NCI-H69 (cell line): ENCODE measurements at regions not wholly inside any gene's neighbourhood (a gene's known extent, or its start where the extent isn't known, plus 50 kb on each side); places are given as distances from the start of the nearest gene placed in this dataset.
"Not testable (repeated sequence)": the region's sequence is repeated elsewhere in the genome, so short reads cannot be mapped to it uniquely, and the experiment has no call there.

ENCODE experiments used
- DNase-seq: peaks from one replicate; lab custom pipeline; 2025; lab: John Stamatoyannopoulos, UW

DNA sequence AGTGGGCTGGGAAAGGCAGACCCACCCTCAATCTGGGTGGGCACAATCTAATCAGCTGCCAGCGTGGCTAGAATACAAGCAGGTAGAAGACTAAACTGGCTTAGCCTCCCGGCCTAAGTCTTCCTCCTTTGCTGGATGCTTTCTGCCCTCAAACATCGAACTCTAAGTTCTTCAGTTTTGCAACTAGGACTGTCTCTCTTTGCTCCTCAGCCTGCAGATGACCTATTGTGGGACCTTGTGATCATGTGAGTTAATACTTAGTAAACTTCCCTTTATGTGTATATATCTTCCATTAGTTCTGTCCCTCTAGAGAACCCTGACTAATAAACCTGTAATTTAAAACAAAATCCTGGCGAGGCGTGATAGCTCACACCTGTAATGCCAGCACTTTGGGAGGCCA lies 51.8 kb upstream of the SLC39A8 start:
- DNase-seq: not testable (repeated sequence)

DNA sequence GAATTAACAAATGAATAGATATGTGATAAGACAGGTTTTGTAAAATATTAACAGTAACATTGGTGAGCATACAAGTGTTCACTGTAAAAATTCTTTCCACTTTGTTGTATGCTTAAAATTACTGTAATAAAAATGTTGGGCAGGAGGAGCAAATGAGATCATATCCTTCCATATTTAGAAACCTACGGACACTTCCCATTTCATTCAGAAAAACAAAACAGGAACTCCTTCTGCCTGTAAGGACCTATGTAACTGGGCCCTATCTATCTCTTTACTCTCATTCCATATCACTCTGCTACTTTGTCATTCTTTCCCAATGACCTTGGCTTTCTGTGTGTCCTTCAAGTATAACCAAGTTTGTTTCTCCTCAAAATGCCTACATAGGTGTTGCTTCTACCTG lies 53.7 kb upstream of the SLC39A8 start:
- DNase-seq: no peak

DNA sequence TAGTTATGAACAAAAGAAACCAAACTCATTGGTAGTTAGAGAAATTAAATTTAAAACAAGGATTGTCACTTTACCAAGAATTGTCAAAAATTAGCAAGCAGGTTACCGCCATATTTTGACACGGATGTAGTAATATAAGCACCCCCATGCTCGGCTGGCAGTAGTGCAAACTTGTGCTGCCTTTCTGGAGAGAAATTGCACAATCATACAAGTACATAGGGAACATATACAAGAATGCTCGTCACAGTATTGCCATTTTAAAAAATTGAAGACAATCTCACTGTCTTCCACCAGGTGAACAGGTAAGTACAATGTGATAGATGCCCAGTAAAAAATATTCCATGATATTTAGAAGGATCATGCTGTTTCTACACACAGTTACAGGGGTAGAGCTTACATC lies 55.6 kb upstream of the SLC39A8 start:
- DNase-seq: no peak

DNA sequence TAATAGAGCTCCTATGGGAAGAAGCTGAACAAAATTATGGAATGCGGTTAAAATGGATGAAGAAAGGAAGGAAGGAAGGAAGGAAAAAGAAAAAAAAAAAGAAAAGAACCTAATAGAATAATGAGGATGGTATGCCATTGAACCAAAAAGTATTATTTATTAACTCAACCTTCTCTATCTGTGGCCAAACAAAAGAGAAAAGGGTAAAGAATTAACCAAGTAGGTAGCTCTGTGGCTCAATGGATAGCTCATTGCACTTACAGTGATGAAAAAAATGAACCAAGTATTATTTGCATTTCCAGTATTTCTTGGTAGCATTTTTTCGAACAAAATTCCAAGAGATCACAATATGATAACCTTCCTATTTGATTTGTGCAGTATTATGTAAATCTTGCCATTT lies 56.9 kb upstream of the SLC39A8 start:
- DNase-seq: no peak

DNA sequence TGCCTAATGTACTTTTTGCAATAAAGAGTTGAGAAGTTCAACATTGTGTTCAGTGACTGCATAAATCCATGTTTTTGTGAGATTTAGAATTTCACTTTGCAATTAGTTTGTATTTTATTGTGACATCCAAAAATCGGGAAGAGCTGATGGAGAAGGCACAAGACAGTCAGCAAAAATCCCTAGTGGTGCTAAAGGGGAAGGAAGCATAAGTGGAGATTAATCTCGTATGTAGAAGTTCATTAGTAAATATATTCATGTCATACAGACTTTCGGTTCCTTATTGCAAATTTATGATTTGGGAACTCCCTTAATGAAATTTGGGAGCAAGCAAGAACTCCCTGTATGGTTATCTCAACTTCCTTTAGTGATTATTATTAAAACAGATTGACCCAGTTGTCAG lies 57.8 kb upstream of the SLC39A8 start:
- no peak for DNase-seq

DNA sequence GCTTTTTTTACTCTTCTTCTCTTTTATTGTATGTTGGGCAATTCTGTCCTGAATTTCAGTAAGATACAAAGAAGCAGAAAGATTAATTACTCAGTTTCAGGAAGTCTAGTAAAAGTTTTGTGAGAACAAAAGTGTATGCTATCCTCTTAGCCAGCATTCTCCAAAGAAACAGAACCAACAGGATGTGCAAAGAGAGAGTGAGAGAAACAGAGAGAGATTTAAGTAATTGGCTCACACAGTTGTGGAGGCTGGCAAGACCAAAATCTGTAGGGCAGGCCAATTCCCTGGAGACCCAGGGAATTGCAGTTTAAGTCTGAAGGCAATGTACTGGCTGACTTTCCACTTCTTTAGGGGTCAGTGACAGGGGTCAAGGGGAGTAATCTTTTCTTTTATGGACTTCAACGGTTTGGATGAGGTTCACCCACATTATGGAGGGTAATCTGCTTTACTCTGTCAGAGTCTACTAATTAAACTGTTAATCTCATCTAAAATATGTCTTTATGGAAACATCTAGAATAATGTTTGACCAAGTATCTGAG lies 59.2 kb upstream of the SLC39A8 start:
- peak; percentile 86 for DNase-seq

DNA sequence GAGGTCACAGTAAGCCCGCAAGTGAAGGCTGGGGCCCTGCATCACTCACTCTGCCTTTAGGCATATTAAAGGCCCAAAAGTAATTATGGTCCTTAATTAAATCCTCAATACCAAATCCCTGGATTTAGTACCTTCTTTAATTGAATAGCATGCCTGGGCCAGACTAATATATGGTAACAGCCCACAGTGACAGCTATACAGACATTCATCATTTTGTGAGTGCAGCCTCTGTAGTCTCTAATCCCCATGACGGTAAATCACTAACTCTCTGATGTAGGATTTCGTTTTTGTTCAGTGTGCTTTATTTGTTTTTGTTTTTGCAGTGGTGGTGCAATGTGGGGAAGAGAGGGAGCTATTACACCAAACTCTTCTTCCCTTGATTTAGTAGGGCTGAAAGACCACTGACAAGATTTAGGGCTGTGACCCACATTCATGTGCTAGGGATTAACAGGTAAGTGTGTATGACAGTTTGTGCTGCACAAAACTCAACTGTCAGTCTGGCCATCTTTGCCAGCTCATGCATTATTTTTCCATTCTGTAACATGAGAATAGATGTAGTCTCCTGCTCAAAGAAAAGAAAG lies 60.6 kb upstream of the SLC39A8 start:
- DNase-seq: peak; percentile 55

DNA sequence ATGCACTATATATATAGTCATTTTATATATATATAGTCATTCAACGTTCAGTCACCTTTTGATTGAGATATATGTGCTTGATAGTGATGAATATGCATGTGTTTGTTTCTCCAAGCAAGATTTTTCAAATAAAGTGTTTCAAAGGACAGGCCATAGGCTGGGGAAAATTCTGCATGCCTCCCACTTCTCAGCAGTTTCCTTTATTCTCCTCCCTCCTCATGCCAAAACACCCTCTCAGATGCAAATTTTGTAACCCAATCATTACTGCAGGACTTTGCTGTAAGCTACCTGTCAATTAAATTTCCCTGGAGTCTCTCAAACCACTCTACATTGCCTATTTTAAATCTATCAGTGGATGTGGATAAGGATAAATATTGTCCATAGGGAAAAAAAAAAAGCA lies 65.6 kb upstream of the SLC39A8 start:
- not testable (repeated sequence) for DNase-seq

DNA sequence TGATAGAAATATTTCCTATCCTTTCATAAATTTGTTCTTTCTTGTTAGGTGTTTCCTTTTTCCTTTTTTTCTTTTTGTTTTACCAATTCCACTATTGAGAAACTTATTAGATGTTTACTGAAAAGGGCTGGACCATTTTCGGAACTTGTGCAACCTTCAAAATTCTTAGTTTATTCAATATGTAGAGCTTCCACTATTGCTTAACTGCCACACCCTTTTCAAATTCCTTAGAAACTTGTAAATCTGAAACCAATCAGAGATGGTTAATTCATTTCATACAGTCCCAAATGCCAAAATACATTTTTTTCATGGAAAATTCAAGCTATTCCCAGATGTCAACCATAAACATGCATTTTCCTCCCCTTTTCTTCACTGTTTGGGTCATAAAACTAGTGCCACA lies 66.1 kb upstream of the SLC39A8 start:
- DNase-seq: no peak

DNA sequence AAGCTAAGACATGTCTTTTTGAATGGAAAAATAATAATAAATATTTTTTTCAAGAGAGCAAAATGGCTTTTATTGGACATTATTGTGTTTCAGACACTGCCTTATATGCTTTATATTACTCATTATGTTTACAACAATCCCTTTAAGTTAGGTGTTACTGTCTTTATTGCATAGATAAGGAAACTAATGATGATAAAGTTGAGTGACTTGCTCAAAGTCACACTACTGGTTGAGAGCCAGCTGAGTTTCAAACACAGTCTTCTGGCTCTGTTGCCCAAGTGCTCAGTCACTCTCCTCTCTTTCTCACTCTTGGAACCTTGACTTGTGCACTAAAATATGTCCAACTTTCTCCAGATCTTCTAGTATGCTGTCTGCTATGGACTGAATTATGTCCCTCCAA lies 71.5 kb upstream of the SLC39A8 start:
- no peak for DNase-seq

DNA sequence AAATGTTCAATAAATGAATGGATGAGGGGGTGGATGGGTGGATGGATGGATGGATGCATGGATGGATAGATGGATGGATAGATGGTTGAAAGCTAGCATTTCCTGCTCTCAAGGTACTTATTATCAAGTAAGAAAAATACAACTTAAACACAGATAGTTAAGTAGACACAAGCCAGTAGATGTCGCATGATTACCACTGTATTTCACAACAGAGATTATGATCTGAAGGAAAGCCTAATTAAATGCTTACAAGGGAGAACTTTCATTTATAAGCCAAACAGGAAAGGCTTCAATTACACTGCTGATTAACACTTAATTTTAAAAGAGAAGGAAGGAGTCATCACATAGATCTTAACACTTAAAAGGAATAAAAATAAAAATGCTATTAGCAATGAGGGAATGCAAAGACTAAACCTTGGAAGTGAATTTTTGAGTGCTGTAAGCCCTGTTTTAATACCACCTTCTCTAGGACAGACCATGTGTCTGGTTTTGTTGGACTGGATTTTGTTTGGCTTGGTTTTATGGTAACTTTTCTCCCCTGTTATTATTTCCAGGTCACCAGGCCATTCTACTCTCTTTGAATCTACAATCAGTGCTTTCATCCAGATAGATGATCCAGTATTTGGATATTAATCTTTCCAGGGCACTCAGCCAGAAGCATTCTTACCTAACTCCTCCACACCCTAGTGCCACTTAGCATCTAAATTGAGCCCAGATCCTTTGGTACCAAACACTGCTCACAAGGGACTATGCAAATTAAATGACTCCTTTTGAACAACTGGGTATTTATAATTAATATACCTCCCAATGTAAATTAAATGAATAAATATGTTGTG lies 75.5 kb upstream of the SLC39A8 start:
- peak; percentile 6 for DNase-seq

DNA sequence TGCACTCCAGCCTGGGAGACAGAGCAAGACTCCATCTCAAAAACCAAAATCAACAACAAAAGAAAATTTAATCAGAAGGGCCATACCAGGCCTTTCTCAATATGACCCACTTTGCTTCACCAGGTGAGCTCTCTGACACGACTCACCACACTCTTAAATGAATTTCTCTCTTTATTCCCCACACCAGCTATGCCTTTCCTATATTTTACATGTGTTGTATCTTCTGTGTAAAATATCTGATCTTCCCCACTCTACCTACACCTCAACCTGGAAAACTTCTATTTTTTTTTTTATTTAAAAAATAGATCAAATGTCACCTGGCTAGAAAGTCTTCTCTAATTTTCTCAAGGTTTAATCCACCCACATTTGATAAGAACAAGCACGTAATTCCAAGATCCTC lies 77.6 kb upstream of the SLC39A8 start:
- DNase-seq: no peak

DNA sequence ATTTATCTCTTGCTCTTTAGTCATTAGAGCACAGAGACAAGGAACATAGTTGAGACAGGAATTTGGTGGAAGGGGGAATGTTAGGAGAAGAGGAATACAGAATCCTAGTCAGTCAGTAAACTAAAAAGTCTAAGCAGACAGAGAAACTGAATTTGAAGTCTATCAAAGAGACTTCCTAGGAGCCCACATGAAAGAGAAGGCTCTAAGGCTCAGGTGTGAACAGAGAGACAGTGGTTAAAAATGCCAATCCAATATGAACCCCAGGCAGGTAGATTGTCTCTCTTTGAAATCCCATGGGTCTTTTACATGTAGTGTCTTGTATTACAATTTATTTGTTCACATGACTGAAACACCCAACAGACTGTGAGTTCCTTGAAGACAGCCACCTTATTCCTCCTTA lies 77.8 kb upstream of the NFKB1 start:
- no peak for DNase-seq

DNA sequence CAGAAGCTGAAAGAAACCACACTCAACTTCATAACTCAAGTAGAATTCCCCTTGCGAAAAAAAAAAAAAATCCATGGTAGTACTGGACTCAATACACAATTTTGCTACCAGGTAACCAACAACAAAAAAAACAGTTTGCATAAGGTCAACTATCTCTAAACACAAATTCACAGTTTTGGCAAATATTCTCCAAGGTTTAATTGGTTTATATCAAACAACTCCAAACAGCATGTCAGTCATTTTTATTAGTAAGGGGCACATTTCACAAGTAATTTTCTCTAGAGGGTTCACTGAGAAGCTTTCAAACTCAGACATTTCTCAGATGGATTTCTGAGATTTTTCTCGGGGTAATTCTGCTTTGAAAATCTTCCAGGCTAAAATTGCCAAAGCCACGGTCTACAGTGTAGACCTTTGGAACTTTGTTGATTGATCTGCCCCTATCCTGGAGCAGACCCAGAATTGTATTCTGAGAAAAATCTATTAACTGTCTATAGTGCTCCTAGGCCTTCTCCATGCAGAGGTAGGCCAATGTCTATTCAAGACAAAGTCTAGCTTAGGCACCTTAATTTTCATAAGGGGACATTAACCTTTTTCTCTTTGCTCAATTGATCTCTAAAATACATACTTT lies 73.7 kb upstream of the NFKB1 start:
- no peak for DNase-seq

DNA sequence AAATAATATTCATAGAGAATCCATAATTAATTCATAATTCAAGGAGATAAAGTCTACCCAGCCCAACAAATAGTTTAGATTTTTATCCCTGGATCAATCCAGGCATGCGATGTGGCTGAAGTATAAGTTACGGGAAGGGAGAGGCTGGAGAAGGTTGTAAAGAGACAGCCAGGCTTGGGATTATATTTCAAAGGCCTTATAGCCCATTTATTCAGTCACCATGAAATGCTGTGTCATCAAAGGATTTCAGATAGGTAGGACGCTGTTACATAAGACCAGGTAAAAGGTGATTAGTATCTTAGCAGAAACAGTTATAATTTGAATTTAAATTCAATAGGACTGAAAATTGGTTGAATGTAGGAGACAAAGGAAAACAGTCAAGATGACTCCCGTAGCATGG lies 73.0 kb upstream of the NFKB1 start:
- no peak for DNase-seq

DNA sequence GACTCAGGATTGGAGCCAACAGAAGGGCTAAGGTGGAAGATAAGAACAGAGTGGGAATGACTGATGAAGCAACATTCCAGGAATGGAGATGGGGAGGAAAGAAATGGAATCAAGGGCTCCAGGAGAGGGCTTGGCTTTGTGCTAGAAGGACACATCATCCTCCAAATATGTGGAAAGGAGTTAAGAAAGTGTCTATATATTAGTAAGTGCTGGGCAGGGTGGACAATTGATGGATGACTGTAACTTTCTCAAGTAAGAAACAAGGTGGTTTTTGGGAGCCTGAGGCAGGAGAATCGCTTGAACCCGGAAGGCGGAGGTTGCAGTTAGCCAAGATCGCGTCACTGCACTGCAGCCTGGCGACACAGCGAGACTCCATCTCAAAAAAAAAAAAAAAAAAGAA lies 71.6 kb upstream of the NFKB1 start:
- DNase-seq: no peak

DNA sequence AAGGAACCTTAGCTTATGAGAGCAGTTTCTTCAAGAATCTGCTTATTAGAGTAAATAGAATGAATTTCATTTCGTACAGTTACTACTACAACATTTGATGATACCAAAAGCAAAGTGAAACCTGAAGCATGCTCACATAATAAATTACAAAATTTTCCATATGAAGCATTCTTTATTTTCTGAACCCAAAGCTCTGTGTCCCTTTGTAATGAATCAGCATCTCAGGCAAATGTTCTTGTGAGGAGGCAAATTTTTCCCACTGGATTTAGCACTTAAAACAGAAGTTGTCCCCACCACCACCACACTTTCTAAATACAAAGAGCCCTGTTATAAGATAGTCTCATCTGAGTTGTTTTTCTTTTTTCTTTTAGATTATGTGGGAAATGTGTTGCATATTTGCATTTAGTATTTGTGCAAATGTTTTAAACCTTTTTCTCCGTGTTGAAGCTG lies 70.7 kb upstream of the NFKB1 start:
- DNase-seq: peak; percentile 8

DNA sequence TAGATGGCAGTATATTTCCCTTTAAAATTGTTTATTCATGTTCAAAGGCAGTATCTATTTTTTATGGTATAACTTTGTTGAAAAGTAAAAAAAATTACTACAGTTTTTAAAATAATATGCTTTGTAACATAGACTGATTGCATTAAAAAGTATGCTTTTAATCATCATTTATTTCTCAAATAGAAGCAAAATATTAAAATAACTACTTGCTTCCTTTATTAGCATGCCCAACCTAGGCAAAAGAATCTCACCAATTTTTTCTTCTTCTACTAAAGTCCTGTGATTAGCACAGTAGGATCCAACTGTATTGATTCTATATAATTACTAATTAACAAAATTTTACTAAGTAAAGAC lies 69.6 kb upstream of the NFKB1 start:
- no peak for DNase-seq

DNA sequence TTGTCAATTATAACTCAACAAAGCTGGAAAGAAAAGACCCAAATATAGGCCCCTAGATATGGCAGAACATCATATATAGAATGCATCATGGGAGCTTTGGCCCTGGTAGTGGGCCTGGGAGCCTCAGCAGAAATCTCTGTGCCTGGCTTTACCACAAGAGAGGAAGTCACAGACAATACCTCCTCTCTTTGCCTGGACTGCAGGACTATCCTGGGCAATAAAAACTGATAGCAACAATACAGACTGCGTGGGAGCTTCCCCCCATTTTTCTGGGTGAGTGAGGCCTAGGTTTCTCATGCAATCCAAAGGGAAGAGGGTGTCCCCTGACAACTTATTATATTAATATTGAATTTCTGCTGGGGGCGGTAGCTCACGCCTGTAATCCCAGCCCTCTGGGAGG lies 64.0 kb upstream of the NFKB1 start:
- no peak for DNase-seq

DNA sequence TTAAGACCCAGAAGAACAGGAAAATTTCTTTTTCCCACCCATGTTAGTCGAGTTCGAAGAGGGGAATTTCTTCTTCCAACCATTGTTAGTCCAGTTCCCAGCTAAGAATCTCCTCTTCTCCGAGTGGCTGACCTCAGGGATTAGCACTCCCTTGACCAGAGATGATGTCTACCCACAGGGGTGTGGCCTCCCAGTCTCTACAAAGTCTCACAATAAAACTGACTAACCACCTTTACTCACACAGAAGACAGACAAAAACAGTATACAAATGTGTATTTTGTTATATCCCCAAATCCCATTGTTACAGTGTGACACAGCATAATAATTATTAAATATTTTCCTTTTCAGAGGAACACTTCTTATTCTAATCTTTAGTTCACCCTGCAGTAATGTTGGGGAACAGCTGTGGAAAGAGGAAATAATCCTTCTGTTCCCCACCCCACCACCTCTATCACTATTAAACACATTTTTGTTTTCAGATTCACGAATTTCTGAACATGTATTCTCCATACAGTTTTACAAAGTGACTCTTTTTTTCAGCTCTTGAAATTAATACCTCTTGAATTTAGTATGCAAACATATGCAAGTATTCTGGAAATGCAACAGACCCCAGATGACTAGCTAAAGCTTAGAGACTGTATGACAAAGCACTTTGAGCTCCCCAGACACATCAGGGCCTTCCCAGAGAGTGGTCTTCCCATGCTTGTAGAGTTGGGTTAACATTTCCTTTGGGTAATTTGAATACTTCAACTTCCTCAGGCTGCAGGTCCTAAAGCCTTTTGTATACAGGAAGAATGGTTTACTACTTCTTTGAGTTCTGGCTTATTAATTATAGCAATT lies 62.5 kb upstream of the NFKB1 start:
- DNase-seq: no peak

DNA sequence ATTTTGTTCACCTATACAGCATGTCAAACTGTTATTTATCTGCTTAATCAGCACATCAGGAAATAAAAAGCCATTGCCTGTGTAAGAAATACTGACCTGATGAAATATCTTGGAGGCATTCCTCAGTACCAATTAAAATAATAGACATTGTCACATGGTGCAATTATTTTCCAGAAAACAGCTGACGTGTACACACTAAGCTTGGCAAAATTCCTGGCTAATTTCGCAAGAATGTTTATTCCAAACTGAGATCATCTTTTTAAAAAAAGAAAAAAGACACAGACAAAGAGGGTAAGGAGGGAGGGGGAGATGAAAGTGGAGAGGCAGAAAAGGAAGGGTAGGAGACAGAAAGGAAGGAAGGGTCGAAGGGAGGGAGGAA lies 61.9 kb upstream of the NFKB1 start:
- peak; percentile 63 for DNase-seq

DNA sequence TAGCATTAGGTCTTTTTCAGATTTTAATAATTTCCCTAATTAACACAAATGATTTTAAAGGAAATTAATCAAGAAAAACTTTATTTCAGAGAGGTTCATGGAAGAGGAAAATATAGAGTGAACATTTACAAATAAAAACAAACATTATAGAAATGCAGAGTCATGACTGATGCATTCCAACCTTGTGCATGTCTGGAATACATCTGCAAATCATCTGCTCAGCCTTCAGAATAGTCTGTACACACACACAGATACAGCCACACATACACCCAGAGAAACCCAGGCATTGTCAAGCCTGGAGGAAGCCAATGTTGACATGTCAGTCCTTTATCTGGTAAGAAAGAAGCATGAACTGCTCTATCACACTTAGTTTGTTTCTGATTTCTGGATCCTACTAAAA lies 61.3 kb upstream of the NFKB1 start:
- no peak for DNase-seq
